ENCODE measurements at regions not wholly inside any gene's neighbourhood (a gene's known extent, or its start where the extent isn't known, plus 50 kb on each side); places are given as distances from the start of the nearest gene placed in this dataset.
A peak's percentile ranks its signal among the peaks of the same experiment; 100 is the strongest.
"Not testable (repeated sequence)": the region's sequence is repeated elsewhere in the genome, so short reads cannot be mapped to it uniquely, and the experiment has no call there.

- no peak for DNase-seq
Observed at GRCh38 chr20:20788308-20788707, 75.9 kb upstream of the RALGAPA2 start.

- DNase-seq, result no peak
Observed at GRCh38 chr20:20786428-20786827, 74.0 kb upstream of the RALGAPA2 start.

- no peak for DNase-seq
Observed at GRCh38 chr20:20785226-20785625, 72.8 kb upstream of the RALGAPA2 start.

- not testable (repeated sequence) for DNase-seq
Observed at GRCh38 chr20:20784450-20784849, 72.0 kb upstream of the RALGAPA2 start.

GRCh38 chr20:20783450-20783849, 71.0 kb upstream of the RALGAPA2 start:
- no peak for DNase-seq

GRCh38 chr20:20782755-20783154, 70.3 kb upstream of the RALGAPA2 start:
- no peak for DNase-seq

- DNase-seq, result no peak
Observed at GRCh38 chr20:20782231-20782630, 69.8 kb upstream of the RALGAPA2 start.

GRCh38 chr20:20781029-20781428, 68.6 kb upstream of the RALGAPA2 start:
- no peak for DNase-seq

GRCh38 chr20:20780127-20780824, 67.8 kb upstream of the RALGAPA2 start:
- peak; percentile 22 for DNase-seq

GRCh38 chr20:20778676-20779075, 66.2 kb upstream of the RALGAPA2 start:
- no peak for DNase-seq

- DNase-seq, result no peak
Observed at GRCh38 chr20:20772497-20773085, 60.1 kb upstream of the RALGAPA2 start.

- DNase-seq, result no peak
Observed at GRCh38 chr20:20768202-20768815, 55.9 kb upstream of the RALGAPA2 start.

- DNase-seq, result no peak
Observed at GRCh38 chr20:20765696-20766365, 53.4 kb upstream of the RALGAPA2 start.

- no peak for DNase-seq
Observed at GRCh38 chr20:20763650-20764049, 51.2 kb upstream of the RALGAPA2 start.

All from activated CD4-positive, alpha-beta T cell treated with anti-CD3 and anti-CD28 coated beads, Interleukin-10, Interleukin-2, amounts not matched to agents 100 ng/mL and 50 ng/mL, durations not matched to agents 16 hours and 8 hours (primary cell).